ENCODE measurements at regions not wholly inside any gene's neighbourhood (a gene's known extent, or its start where the extent isn't known, plus 50 kb on each side); places are given as distances from the start of the nearest gene placed in this dataset.
"Not testable (repeated sequence)": the region's sequence is repeated elsewhere in the genome, so short reads cannot be mapped to it uniquely, and the experiment has no call there.

DNA sequence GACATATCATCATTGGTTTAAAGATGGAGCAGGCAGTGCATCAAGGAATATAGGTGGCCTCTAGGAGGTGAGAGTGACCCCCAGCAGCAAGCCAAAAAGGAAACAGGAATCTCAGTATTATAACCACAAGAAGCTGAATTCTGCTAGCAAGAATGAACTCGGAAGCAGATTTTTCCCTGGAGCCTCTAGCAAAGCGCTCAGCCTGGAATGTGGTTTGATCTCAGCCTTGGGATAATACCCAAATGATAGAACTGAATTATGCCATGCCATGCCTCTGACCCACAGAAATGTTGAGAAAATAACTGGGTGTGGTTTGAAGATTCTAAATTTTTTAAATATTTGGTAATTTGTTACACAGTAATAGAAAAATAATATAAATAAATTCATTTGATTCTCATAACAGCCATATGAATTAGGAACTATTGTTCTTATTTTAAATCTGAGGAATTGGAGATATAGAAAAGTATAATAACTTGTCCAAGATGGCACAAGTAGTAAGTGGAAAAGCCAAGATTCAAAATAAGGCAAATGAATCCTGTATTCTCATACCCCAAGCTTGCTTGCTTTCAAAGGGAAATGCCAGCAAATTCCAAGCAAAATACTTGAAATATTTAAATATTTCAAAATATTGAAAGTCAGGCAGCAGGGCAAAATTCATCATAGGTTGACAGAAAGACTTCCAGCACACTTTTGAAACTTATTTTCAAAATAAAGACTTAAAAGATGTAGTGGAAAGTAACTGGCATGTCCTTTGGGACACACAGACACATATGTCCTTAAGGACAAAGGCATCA lies 567.4 kb downstream of the KCNA4 start:
- FAIRE-seq (no peak), DNase-seq (ENCODE audit: insufficient read length, low spot score) (no peak)
- no peak for TF ChIP-seq POLR2A (IDR thresholded peaks at IDR 0.05; ENCODE audit: low read depth, low read length)

DNA sequence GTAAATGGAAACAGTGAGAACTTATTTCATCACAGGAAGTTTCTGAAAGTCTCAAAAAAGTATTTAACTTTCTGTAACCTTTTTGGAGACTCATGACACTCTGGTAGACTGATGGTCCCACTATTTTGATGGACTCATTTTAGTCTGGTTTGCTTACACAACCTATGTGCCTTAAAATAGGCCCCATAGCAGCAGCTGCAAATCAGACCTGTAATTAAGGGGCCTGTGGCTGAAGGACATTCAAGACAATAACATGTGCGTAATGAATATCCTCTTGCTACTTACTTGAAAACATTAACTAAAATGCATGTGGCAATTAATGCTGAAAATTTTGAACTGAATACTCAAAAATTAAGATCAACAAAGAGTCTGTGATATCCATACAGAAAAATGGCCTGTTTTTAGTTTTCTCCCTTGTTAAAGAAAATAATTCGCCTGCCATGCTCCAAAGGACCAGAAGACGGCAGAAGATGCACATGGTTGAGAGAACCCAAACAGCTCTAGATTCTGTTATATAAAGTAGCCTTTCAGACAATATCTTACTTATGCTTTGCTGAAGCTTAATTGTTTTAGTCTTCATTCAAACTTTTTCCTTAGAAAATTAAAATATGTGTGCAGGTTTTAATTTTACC lies 568.5 kb downstream of the KCNA4 start:
- no peak for TF ChIP-seq POLR2A (IDR thresholded peaks at IDR 0.05; ENCODE audit: low read depth, low read length)
- peak; percentile 5 for DNase-seq (ENCODE audit: insufficient read length, low spot score)
- no peak for FAIRE-seq

DNA sequence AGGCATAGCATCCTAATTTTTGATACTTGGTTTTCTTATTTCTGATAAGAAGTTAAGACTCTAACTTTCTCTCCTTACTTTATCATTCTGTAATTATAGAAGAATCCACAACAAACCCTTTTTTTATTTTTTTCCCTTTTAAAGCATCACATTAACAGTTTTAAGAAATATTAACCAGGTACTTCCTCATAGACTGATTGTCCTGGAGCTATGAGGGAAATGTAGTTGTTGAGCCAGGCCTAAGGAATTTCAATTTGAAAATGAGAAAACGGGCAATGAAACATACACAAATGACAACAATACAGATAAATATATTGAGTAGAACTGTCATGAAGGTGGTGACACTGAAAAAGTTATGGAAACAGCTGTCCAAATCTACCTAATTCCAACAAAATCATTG lies 569.0 kb downstream of the KCNA4 start:
- TF ChIP-seq POLR2A (IDR thresholded peaks at IDR 0.05; ENCODE audit: low read depth, low read length): no peak
- no peak for DNase-seq (ENCODE audit: insufficient read length, low spot score)

DNA sequence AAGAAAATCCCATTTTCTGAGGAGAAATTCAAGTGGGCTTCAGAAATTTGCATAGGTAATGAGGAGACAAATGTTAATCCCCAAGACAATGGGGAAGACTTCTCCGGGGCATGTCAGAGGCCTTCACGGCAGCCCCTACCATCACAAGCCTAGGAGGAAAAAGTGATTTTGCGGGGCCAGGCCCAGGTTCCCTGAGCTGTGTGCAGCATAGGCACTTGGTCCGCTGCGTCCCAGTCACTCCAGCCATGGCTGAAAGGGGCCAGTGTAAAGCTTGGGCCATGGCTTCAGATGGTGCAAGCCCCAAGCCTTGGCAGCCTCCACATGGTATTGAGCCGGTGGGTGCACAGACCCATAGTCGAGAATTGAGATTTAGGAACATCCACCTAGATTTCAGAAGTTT lies 570.7 kb downstream of the KCNA4 start:
- no peak for TF ChIP-seq POLR2A (IDR thresholded peaks at IDR 0.05; ENCODE audit: low read depth, low read length)

More for the DNA sequence above, 569.0 kb downstream of the KCNA4 start:
- no peak for FAIRE-seq

DNA sequence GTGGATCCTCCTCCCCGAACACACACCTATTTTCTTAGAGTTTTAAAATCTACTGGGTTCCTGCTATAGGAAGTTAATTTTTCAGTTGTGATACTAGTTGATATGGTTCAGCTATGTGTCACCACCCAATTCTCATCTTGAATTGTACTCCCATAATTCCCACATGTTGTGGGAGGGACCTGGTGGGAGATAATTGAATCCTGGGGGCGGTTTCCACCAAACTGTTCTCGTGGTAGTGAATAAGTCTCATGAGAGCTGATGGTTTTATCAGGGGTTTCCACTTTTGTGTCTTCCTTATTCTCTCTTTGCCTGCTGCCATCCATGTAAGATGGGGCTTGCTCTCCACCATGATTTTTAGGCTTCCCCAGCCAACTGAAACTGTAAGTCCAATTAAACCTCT lies 571.6 kb downstream of the KCNA4 start:
- DNase-seq (ENCODE audit: insufficient read length, low spot score); FAIRE-seq: not testable (repeated sequence)

More for the DNA sequence above, 570.7 kb downstream of the KCNA4 start:
- no peak for DNase-seq (ENCODE audit: insufficient read length, low spot score)
- FAIRE-seq: no peak

DNA sequence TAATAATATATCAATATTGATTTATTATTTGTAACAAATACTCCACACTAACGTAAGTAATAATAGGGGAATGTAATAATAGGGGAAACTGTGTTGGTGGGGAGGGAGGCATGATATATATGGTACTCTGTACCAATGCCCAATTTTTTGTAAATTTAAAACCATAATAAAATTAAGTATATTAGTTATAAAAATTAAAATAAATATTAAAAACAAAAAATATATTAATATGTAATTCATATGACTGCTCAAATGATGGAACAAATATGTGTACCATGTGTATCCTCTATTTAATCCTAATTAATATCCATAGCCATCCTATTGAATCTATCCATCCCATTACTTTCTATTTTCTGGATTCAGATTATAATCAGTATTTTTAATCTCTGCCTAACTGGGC lies 578.0 kb downstream of the KCNA4 start:
- no peak for FAIRE-seq
- no peak for DNase-seq (ENCODE audit: insufficient read length, low spot score)
- no peak for TF ChIP-seq POLR2A (IDR thresholded peaks at IDR 0.05; ENCODE audit: low read depth, low read length)

DNA sequence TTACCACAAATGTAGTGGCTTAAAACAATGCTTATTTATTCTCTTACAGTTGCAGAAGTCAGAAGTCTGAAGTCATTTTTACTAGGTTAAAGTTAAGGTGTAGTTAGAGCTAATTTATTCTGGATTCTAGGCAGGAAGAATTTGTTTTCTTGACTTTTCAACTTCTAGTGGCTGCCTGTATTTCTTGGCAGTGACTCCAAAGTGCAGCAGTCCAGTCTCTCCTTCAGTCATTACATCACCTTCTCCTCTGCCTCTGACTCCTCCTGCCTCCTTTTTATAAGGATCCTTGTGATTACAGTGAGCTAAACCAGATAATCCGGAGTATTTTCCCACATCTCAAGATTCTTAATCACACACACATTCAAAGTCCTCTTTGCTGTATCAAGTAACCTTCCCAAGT lies 581.4 kb downstream of the KCNA4 start:
- DNase-seq (ENCODE audit: insufficient read length, low spot score): no peak
- no peak for FAIRE-seq
- no peak for TF ChIP-seq POLR2A (IDR thresholded peaks at IDR 0.05; ENCODE audit: low read depth, low read length)

DNA sequence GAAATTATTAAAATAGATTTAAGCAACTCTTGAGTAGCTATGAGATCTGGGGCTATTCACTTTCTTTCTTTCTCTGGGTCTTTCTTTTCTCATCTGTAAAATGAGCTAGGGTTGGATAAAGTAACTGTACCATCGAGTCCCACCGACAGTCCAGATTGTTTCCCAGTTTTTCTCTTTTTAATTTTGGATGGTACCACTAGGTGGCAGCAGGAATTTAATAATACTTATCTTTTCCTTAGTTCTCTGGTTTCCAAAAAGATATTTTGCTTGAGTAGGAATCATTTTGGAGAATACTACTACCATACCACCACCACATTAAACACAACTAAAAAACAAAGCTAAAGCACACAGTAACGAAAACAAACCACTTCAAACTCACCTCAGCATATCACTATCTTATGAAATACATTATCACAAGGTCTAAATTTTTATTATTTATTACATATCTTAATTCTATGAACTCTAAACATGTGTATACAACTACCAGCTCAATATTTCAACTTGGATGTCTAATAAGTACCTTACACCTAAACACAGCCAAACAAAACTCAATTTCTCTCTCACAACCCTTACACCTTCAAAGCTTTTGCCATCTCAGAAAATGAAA lies 584.0 kb downstream of the KCNA4 start:
- TF ChIP-seq POLR2A (IDR thresholded peaks at IDR 0.05; ENCODE audit: low read depth, low read length): no peak
- peak; percentile 58 for FAIRE-seq
- peak; percentile 10 for DNase-seq (ENCODE audit: insufficient read length, low spot score)

DNA sequence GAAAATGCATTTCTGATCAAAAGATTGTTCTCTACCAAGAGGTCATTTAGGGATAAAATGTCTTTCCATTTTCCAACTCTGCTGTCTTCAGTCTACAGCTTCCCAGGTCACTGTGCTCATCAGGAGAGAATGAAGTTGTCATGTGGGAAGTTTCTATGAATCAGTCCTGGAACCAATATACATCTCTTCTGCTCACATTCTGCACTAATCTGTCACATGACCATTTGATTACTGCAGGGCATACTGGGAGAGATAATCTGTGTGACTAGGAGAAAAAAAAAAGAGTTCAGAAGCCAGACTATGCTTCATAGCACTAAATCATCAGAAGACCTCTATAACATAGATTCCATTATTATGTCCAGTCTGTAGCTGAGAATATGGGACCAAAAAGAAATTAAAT lies 611.5 kb downstream of the KCNA4 start:
- TF ChIP-seq POLR2A (IDR thresholded peaks at IDR 0.05; ENCODE audit: low read depth, low read length): no peak
- DNase-seq (ENCODE audit: insufficient read length, low spot score) (no peak), FAIRE-seq (no peak)

DNA sequence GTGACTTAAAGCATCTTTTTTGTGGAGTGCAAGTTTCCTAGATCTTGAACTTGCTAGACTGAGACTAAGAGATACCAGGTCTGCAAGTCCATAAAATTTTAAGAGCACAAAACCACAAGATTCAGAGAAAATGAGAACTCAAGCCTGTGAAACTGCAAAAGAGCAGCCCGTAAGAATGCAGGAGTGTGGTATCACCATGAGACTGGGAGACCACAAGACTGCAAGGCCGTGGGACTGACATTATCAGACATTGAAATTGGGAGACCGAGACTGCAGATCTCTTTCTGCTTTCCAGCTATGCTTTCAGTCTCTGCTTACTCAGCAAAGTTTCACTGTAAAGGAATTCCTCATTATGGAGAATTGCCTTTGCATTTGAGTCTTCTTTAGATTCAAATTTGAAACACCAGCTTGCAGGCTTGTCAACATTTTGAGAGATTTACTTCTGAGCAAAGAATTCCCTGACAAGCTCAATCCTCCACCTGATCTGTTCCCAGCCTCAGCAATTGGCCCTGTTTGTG lies 621.2 kb downstream of the KCNA4 start:
- DNase-seq (ENCODE audit: insufficient read length, low spot score): no peak
- no peak for FAIRE-seq
- TF ChIP-seq POLR2A (IDR thresholded peaks at IDR 0.05; ENCODE audit: low read depth, low read length): no peak

DNA sequence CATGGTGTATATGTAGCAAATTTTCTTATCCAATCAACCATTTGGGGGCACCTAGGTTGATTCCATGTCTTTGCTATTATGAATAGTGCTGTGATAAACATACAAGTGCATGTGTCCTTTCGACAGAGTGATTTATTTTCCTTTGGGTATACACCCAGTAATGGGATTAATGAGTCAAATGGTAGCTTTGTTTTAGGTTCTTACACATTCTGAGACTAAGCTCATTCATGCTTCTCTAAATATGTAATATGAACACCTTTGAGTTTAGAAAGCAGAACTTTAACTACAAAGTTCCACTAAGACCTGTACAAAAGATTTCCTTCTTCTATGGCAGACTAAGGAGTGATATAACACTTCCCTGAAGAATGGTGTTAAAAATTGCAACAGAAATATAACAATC lies 627.0 kb downstream of the KCNA4 start:
- FAIRE-seq: no peak
- TF ChIP-seq POLR2A (IDR thresholded peaks at IDR 0.05; ENCODE audit: low read depth, low read length): no peak
- no peak for DNase-seq (ENCODE audit: insufficient read length, low spot score)

DNA sequence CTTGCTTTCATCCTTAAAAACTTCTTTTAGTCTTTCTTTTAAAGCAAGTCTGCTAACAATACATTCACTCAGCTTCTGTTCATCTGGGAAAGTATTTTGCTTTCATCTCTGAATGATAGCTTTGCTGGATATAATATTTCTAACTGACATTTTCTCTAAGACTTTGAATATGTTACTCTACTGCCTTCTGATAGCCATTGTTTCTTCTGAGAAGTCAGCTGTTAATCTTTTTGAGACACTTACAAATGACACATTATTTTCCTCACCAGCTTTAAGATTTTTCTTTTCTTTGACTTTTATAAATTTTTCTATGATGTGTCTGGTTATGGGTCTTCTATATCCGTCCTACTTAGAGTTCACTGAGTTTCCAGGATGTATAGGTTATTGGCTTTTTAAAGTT lies 643.1 kb downstream of the KCNA4 start:
- TF ChIP-seq POLR2A (IDR thresholded peaks at IDR 0.05; ENCODE audit: low read depth, low read length): no peak
- no peak for FAIRE-seq
- no peak for DNase-seq (ENCODE audit: insufficient read length, low spot score)

DNA sequence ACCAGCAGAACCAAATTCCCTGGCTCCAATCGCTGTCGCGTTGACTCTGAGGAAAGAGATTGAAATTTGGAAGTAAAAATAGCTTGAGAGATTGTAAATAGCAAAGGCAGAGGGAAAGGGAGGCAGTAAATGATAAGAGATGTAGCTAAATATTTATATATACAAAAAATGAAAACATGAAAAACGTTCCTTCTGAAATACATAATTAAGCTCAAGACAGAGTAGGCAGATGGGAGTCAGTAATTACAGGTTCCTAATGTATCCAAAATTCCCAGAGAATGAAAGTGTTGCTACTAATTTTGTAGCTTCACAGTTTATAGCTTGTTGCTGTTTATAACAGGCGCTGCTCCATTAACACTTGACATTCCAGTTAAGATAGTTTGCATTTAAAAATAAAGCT lies 648.7 kb downstream of the KCNA4 start:
- no peak for DNase-seq (ENCODE audit: insufficient read length, low spot score)
- no peak for TF ChIP-seq POLR2A (IDR thresholded peaks at IDR 0.05; ENCODE audit: low read depth, low read length)
- FAIRE-seq: no peak

DNA sequence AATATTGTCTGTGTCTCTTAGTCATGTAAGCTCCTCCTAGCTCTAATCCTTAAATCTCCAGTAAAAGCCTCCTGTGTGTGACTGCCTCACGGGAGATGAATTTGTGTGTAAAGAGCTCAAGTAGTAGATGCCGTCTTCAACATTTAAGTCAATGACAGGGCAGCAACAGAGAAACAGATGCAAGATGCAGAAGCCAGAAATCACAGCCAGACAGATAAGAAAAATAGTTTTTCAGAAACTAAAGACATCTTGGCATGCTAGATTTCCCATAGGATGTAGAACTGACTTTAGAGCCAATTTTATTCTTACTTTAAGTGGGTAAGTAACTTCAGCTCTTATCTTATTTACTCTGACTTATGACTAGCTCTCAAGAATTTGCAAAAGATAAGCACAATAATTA lies 652.8 kb downstream of the KCNA4 start:
- FAIRE-seq (no peak), DNase-seq (ENCODE audit: insufficient read length, low spot score) (no peak)
- TF ChIP-seq POLR2A (IDR thresholded peaks at IDR 0.05; ENCODE audit: low read depth, low read length): no peak

DNA sequence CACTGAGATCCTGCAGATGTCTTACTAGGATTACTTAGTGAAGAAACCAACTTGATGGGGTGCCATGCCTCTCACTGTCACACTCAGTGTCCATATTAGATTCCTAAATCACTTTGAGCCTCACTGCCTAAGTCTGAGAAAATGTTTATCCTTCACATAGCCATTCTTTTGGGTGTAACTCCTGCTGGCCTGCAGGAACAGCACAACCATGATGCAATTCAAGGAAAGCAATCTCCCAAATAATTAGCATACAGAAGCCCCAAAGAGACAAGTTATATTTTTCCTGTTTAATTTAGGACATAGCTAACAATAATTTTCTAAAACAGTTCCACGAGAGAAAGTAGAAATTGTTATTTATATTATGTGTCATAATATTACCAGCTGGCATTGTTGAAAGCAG lies 655.5 kb downstream of the KCNA4 start:
- no peak for TF ChIP-seq POLR2A (IDR thresholded peaks at IDR 0.05; ENCODE audit: low read depth, low read length)
- FAIRE-seq (no peak), DNase-seq (ENCODE audit: insufficient read length, low spot score) (no peak)

Measured in H54 (cell line).